A549 (cell line): ENCODE measurements at regions not wholly inside any gene's neighbourhood (a gene's known extent, or its start where the extent isn't known, plus 50 kb on each side); places are given as distances from the start of the nearest gene placed in this dataset.

Experiments used
- ATAC-seq, 2 experiments: fragments of 200-7000 bp in 1 of 2; fragments of >200 bp in 1 of 2; cut with Nextera tagmentation in 1 of 2; cut with Tn5 transposase in 1 of 2; 3 replicates each; pipeline versions ENCODE4 v1.8.0 to v1.9.1; 2018 to 2020; ENCODE audit warnings: mild to moderate bottlenecking in 1 of 2, moderate library complexity in 1 of 2
- CTCF ChIA-PET: fragments of 300-600 bp; sonication (Branson Sonifier 250); formaldehyde crosslinking; extraction: SDS; loops from one replicate; lab custom pipeline; 2021; ENCODE audit warnings: antibody characterized with exemption, inconsistent platforms; lab: Yijun Ruan, JAX
- POLR2A ChIA-PET: fragments of 350-600 bp; formaldehyde crosslinking; extraction: SDS; loops from one replicate; lab custom pipeline; 2021; ENCODE audit warnings: antibody characterized with exemption, inconsistent platforms; lab: Yijun Ruan, JAX
- DNase-seq, 2 experiments: peaks; one replicate each; pipeline versions ENCODE4 v3.0.0 to v3.0.0-alpha.2; 2011 to 2016; ENCODE audit warnings: low read depth in 1 of 2, low spot score in 1 of 2
- FAIRE-seq: peaks from 2 replicates; lab custom pipeline; 2011; peaks lifted over from hg19 to GRCh38; lab: Jason Lieb, UNC
- H3K27ac ChIP-seq, 2 experiments: fragments of >200 bp; sonication (Bioruptor Twin); formaldehyde crosslinking; 3 replicates each; pipeline ENCODE4 v1.5.1; 2016 to 2017
- H3K4me1 ChIP-seq: fragments of >200 bp; sonication (Bioruptor Twin); formaldehyde crosslinking; 3 replicates; pipeline ENCODE4 v1.6.1; 2016
- H3K4me2 ChIP-seq: fragments of >200 bp; sonication (Bioruptor Twin); formaldehyde crosslinking; 3 replicates; pipeline ENCODE4 v1.6.1; 2016
- H3K4me3 ChIP-seq: fragments of >200 bp; sonication (Bioruptor Twin); formaldehyde crosslinking; 3 replicates; pipeline ENCODE4 v1.5.1; 2016
- H3K9me3 ChIP-seq: fragments of >200 bp; sonication (Bioruptor Twin); formaldehyde crosslinking; 3 replicates; pipeline ENCODE4 v1.6.1; 2016
- BCL3 ChIP-seq: fragments of >200 bp; sonication (Bioruptor Twin); formaldehyde crosslinking; IDR thresholded peaks from 3 replicates; pipeline ENCODE4 v1.6.1; 2016
- CHD4 ChIP-seq: fragments of 200-600 bp; sonication (generic); IDR thresholded peaks from 2 replicates; pipeline ENCODE4 v1.6.1; 2016; ENCODE audit warnings: antibody characterized with exemption, mild to moderate bottlenecking, borderline replicate concordance
- ELK1 ChIP-seq: fragments of 150-350 bp; IDR thresholded peaks from 2 replicates; pipeline ENCODE4 v1.6.1; 2014; ENCODE audit warnings: low read depth, mild to moderate bottlenecking, low read length
- EP300 ChIP-seq, 2 experiments: fragments of >200 bp; sonication (Bioruptor Twin); formaldehyde crosslinking; IDR thresholded peaks; 2 replicates in 1 of 2; 3 replicates in 1 of 2; pipeline ENCODE4 v1.6.1; 2016 to 2017
- ESRRA ChIP-seq: fragments of 150-350 bp; IDR thresholded peaks from 2 replicates; pipeline ENCODE4 v1.6.1; 2014; ENCODE audit warnings: mild to moderate bottlenecking, low read length, borderline replicate concordance
- FOSL2 ChIP-seq, 2 experiments: fragments of 450-650 bp in 1 of 2; fragments of >200 bp in 1 of 2; sonication (Bioruptor Twin) in 1 of 2; formaldehyde crosslinking; IDR thresholded peaks; 2 replicates each; pipeline versions ENCODE4 v1.5.0 to v1.6.1; 2016 to 2020; ENCODE audit warnings: mild to moderate bottlenecking in 1 of 2, moderate library complexity in 1 of 2
- FOXS1 ChIP-seq: fragments of 250-450 bp; sonication (Bioruptor Pico); IDR thresholded peaks from 2 replicates; pipeline ENCODE4 v1.5.0; 2020; ENCODE audit warnings: mild to moderate bottlenecking, moderate library complexity
- HES2 ChIP-seq: fragments of >200 bp; sonication (Bioruptor Twin); formaldehyde crosslinking; IDR thresholded peaks from 2 replicates; pipeline ENCODE4 v1.6.1; 2016
- HEYL ChIP-seq: fragments of 250-450 bp; sonication (Bioruptor Pico); IDR thresholded peaks from 2 replicates; pipeline ENCODE4 v1.8.0; 2021; ENCODE audit warnings: mild to moderate bottlenecking, moderate library complexity
- HOXA7 ChIP-seq: fragments of 250-450 bp; sonication (Bioruptor Pico); IDR thresholded peaks from 2 replicates; pipeline ENCODE4 v1.5.0; 2020; ENCODE audit warnings: mild to moderate bottlenecking, moderate library complexity
- HOXB13 ChIP-seq: fragments of 250-450 bp; sonication (Bioruptor Pico); IDR thresholded peaks from 2 replicates; pipeline ENCODE4 v1.5.0; 2020; ENCODE audit warnings: low read depth, mild to moderate bottlenecking, moderate library complexity
- HOXB5 ChIP-seq: fragments of 250-450 bp; sonication (Bioruptor Pico); IDR thresholded peaks from 2 replicates; pipeline ENCODE4 v1.5.0; 2020; ENCODE audit warnings: mild to moderate bottlenecking, moderate library complexity
- JUNB ChIP-seq: fragments of >200 bp; sonication (Bioruptor Twin); formaldehyde crosslinking; IDR thresholded peaks from 2 replicates; pipeline ENCODE4 v1.6.1; 2016
- MAFK ChIP-seq: fragments of 450-650 bp; IDR thresholded peaks from 2 replicates; pipeline ENCODE4 v1.6.1; 2014; ENCODE audit not compliant: partially characterized antibody
- NFE2L2 ChIP-seq: fragments of 150-350 bp; conservative IDR thresholded peaks from 2 replicates; pipeline ENCODE4 v1.6.1; 2014; ENCODE audit warnings: low read length
- POLR2A ChIP-seq: IDR thresholded peaks from 2 replicates; pipeline ENCODE4 v1.6.1; 2012; ENCODE audit warnings: mild to moderate bottlenecking, low read length
- POLR2AphosphoS2 ChIP-seq: conservative IDR thresholded peaks from 2 replicates; pipeline ENCODE4 v1.6.1; 2012; ENCODE audit warnings: low read length, improper control_type of control experiment, inconsistent platforms
- RARB ChIP-seq: fragments of 250-450 bp; sonication (Bioruptor Pico); IDR thresholded peaks from 2 replicates; pipeline ENCODE4 v1.8.0; 2021; ENCODE audit warnings: mild to moderate bottlenecking, moderate library complexity
- SREBF2 ChIP-seq: fragments of 450-650 bp; IDR thresholded peaks from 2 replicates; pipeline ENCODE4 v1.6.1; 2014; ENCODE audit warnings: mild to moderate bottlenecking, moderate library complexity
- ZFP36 ChIP-seq: fragments of 450-650 bp; IDR thresholded peaks from 2 replicates; pipeline ENCODE4 v1.6.1; 2014; ENCODE audit warnings: borderline replicate concordance; ENCODE audit not compliant: partially characterized antibody
- ZNF302 ChIP-seq: fragments of 250-450 bp; sonication (Bioruptor Pico); IDR thresholded peaks from 2 replicates; pipeline ENCODE4 v1.9.0; 2021; ENCODE audit warnings: inconsistent platforms, mild to moderate bottlenecking, moderate library complexity
- ZSCAN20 ChIP-seq: fragments of 250-450 bp; sonication (Bioruptor Pico); IDR thresholded peaks from 2 replicates; pipeline ENCODE4 v1.8.0; 2022; ENCODE audit warnings: mild to moderate bottlenecking, moderate library complexity
- WGBS: methylation state at CpG from one replicate; pipeline ENCODE4 v1.1.6; 2017; ENCODE audit errors: missing lambda C conversion rate; 5-methylcytosine and 5-hydroxymethylcytosine counted together
- TF ChIP-seq, protein P1 (sequence below): fragments of 250-450 bp; sonication (Bioruptor Pico); IDR thresholded peaks from 2 replicates; pipeline ENCODE4 v1.5.0; 2021; ENCODE audit warnings: mild to moderate bottlenecking, moderate library complexity, borderline replicate concordance
- TF ChIP-seq, protein P2 (sequence below): IDR thresholded peaks from 2 replicates; pipeline ENCODE4 v1.6.1; 2012

DNA sequence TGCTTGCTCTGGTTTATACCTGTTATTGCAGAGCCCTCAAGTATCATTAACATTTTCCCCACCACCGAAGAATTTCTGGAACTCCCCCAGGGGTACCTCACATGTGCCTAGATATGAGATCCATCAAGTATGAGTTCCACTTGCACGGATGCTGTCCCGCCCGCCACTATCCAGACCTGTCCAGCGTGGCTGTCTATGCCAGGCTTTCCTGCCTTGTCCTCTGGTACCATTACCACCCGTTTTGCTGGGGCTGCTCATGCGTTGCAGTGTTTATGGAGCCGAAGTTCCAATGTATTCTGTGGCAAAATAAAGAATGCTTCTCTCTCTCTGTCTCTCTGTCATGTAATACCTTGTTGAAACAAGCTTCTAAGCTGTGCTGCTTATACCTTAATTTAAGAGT is 543.5 kb upstream of the PTBP2 start:
- H3K9me3 ChIP-seq, result no peaks in the 10 kb centered on the region
- no peaks in the 10 kb centered on the region for H3K4me1 ChIP-seq
- no peak overlapping the region for H3K27ac ChIP-seq
- ATAC-seq, result no peak
- ChIA-PET CTCF (no interaction called here), POLR2A (no interaction called here)
- no peak for FAIRE-seq
- no peak for TF ChIP-seq RARB (CRISPR knock-in tag)
- TF ChIP-seq FOXS1 (CRISPR knock-in tag), result no peak
- TF ChIP-seq POLR2AphosphoS2, result no peak
- TF ChIP-seq POLR2A, result no peak
- TF ChIP-seq MAFK, result no peak
- no peak for TF ChIP-seq FOSL2 (IDR thresholded peaks at IDR 0.05)
- TF ChIP-seq FOSL2 (CRISPR knock-in tag; IDR thresholded peaks at IDR 0.05), result no peak
- no peak for TF ChIP-seq ELK1
- no peak for TF ChIP-seq ESRRA
- TF ChIP-seq ZNF302 (CRISPR knock-in tag), result no peak
- no peak for TF ChIP-seq HEYL (CRISPR knock-in tag)
- H3K4me3 ChIP-seq, result no peak overlapping the region
- no peak for DNase-seq
- no peak overlapping the region for H3K4me2 ChIP-seq
- 28% methylated on average over 8 of the region's 8 CpGs for WGBS

- ChIA-PET CTCF (no interaction called here), POLR2A (interaction anchor here (0.7 kb wide), 1 partner anchor 103 kb away, joined by 4 read pairs; no protein-coding TSS in a partner anchor)
- no peak for TF ChIP-seq CHD4
- TF ChIP-seq BCL3, result no peak
- no peak for TF ChIP-seq EP300 (IDR thresholded peaks at IDR 0.05)
- no peak for TF ChIP-seq SREBF2
- TF ChIP-seq ESRRA, result no peak
- TF ChIP-seq, protein P1, sequence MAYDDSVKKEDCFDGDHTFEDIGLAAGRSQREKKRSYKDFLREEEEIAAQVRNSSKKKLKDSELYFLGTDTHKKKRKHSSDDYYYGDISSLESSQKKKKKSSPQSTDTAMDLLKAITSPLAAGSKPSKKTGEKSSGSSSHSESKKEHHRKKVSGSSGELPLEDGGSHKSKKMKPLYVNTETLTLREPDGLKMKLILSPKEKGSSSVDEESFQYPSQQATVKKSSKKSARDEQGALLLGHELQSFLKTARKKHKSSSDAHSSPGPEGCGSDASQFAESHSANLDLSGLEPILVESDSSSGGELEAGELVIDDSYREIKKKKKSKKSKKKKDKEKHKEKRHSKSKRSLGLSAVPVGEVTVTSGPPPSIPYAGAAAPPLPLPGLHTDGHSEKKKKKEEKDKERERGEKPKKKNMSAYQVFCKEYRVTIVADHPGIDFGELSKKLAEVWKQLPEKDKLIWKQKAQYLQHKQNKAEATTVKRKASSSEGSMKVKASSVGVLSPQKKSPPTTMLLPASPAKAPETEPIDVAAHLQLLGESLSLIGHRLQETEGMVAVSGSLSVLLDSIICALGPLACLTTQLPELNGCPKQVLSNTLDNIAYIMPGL (CRISPR knock-in tag), result no peak
- TF ChIP-seq NFE2L2, result no peak
- TF ChIP-seq, protein P2, sequence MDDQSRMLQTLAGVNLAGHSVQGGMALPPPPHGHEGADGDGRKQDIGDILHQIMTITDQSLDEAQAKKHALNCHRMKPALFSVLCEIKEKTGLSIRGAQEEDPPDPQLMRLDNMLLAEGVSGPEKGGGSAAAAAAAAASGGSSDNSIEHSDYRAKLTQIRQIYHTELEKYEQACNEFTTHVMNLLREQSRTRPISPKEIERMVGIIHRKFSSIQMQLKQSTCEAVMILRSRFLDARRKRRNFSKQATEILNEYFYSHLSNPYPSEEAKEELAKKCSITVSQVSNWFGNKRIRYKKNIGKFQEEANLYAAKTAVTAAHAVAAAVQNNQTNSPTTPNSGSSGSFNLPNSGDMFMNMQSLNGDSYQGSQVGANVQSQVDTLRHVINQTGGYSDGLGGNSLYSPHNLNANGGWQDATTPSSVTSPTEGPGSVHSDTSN, result no peak
- no peak overlapping the region for H3K27ac ChIP-seq
- H3K9me3 ChIP-seq, result no peaks in the 10 kb centered on the region
- DNase-seq (no peak), FAIRE-seq (no peak), ATAC-seq (no peak)
- no peak overlapping the region for H3K4me2 ChIP-seq
- H3K4me1 ChIP-seq, result no peaks in the 10 kb centered on the region
- no peak overlapping the region for H3K4me3 ChIP-seq
- WGBS, result 7% methylated on average over 2 of the region's 2 CpGs
Measured at GRCh38 chr1:96183485-96183884, 538.1 kb upstream of the PTBP2 start.

DNA sequence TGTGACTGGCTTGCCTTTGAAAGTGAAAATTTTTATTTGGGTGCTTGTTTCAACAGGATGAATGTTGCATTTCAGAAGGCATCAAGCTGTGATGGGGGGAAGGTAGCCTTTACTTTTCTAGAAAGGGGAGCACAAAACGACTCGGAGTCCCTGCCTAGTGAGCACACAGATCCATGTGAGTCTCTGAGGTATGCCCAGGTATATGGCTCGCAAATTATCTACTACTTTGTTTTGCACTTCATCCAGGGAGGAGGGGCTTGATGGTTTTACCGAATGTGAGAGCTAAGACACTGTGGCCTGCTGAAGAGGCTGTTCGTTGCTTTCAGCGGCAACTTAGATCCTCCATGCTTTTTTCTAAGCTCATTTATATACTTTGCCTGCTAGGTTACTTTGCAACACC is 537.7 kb upstream of the PTBP2 start:
- Histone ChIP-seq H3K4me3 (no peak overlapping the region), H3K4me1 (no peaks in the 10 kb centered on the region), H3K9me3 (no peaks in the 10 kb centered on the region), H3K27ac (no peak overlapping the region), H3K4me2 (no peak overlapping the region)
- no peak for TF ChIP-seq HES2
- no peak for TF ChIP-seq HOXB13 (CRISPR knock-in tag)
- no peak for TF ChIP-seq EP300 (IDR thresholded peaks at IDR 0.05)
- TF ChIP-seq, protein P2, result no peak
- no peak for TF ChIP-seq FOSL2 (IDR thresholded peaks at IDR 0.05)
- TF ChIP-seq FOSL2 (CRISPR knock-in tag; IDR thresholded peaks at IDR 0.05), result no peak
- no peak for TF ChIP-seq HOXA7 (CRISPR knock-in tag)
- no peak for TF ChIP-seq ZFP36
- no peak for TF ChIP-seq HOXB5 (CRISPR knock-in tag)
- TF ChIP-seq ZSCAN20 (CRISPR knock-in tag), result no peak
- no peak for TF ChIP-seq JUNB
- TF ChIP-seq NFE2L2, result no peak
- ChIA-PET CTCF (no interaction called here), POLR2A (interaction anchor here (0.7 kb wide), 1 partner anchor 103 kb away, joined by 4 read pairs; no protein-coding TSS in a partner anchor)
- no peak for ATAC-seq
- no peak for DNase-seq
- 25% methylated on average over 6 of the region's 6 CpGs for WGBS
- FAIRE-seq, result no peak
